ENCODE measurements at regions not wholly inside any gene's neighbourhood (a gene's known extent, or its start where the extent isn't known, plus 50 kb on each side); places are given as distances from the start of the nearest gene placed in this dataset.

DNA sequence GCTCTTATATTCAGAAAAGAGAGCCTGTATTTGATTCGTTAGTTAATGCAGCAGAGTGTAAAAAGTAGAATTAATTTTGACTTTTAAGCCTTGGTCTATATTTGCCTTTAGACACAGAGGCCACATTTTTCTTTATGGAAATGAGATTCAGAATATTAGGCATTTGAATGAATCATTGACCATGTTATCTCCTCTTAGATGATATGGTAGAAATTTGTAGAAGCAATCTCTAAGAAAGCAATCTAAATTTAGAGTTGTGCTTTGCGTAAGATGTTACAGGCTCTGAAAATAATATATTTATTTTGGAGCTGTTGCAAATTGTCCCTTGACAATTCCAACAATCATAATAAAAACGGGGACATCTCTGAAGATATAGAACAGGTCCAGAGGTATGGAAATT, 68.3 kb upstream of the ST6GAL2 start:
- no peak overlapping the region for H3K4me2 ChIP-seq (ENCODE audit: low read length)
- TF ChIP-seq RAD21 (conservative IDR thresholded peaks at IDR 0.05) = no peak
- no peak for TF ChIP-seq TAF1 (IDR thresholded peaks at IDR 0.05; ENCODE audit: low read depth)
- TF ChIP-seq, protein P1, sequence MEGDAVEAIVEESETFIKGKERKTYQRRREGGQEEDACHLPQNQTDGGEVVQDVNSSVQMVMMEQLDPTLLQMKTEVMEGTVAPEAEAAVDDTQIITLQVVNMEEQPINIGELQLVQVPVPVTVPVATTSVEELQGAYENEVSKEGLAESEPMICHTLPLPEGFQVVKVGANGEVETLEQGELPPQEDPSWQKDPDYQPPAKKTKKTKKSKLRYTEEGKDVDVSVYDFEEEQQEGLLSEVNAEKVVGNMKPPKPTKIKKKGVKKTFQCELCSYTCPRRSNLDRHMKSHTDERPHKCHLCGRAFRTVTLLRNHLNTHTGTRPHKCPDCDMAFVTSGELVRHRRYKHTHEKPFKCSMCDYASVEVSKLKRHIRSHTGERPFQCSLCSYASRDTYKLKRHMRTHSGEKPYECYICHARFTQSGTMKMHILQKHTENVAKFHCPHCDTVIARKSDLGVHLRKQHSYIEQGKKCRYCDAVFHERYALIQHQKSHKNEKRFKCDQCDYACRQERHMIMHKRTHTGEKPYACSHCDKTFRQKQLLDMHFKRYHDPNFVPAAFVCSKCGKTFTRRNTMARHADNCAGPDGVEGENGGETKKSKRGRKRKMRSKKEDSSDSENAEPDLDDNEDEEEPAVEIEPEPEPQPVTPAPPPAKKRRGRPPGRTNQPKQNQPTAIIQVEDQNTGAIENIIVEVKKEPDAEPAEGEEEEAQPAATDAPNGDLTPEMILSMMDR (IDR thresholded peaks at IDR 0.05; ENCODE audit: poor library complexity, severe bottlenecking) = no peak
- no peak for TF ChIP-seq EP300 (conservative IDR thresholded peaks at IDR 0.05; ENCODE audit: poor library complexity, severe bottlenecking)
- TF ChIP-seq MXI1 (conservative IDR thresholded peaks at IDR 0.05; ENCODE audit: poor library complexity, severe bottlenecking) = no peak
- no peak for TF ChIP-seq POLR2AphosphoS5 (IDR thresholded peaks at IDR 0.05)
- no peak for TF ChIP-seq SMC3 (conservative IDR thresholded peaks at IDR 0.05; ENCODE audit: poor library complexity)
- TF ChIP-seq EZH2 (IDR thresholded peaks at IDR 0.05; ENCODE audit: borderline replicate concordance, insufficient read depth, low read length, poor library complexity, severe bottlenecking) = no peak
- H3K27me3 ChIP-seq (ENCODE audit: insufficient read depth, low read depth, low read length) = no peaks in the 10 kb centered on the region
- H4K20me1 ChIP-seq (ENCODE audit: insufficient read depth) = no peaks in the 10 kb centered on the region
- no peak overlapping the region for H2AFZ ChIP-seq (ENCODE audit: low read depth, low read length)
- peaks cover 6% of the 10 kb centered on the region for H3F3A ChIP-seq (ENCODE audit: insufficient read depth, low read length, poor library complexity, severe bottlenecking)
- H3K4me3 ChIP-seq (ENCODE audit: low read length) = no peak overlapping the region
- H3K9ac ChIP-seq (ENCODE audit: low read length) = no peak overlapping the region
- H3K9me2 ChIP-seq (ENCODE audit: insufficient read depth, low read length) = no peaks in the 10 kb centered on the region
- no peaks in the 10 kb centered on the region for H3K79me2 ChIP-seq (replicated peaks; ENCODE audit: insufficient read depth, low read length)
- H3K9me3 ChIP-seq (ENCODE audit: low read length) = no peaks in the 10 kb centered on the region
- no peak overlapping the region for H3K27ac ChIP-seq (ENCODE audit: low read length)
- H3K36me3 ChIP-seq (ENCODE audit: insufficient read depth, low read length) = no peaks in the 10 kb centered on the region

DNA sequence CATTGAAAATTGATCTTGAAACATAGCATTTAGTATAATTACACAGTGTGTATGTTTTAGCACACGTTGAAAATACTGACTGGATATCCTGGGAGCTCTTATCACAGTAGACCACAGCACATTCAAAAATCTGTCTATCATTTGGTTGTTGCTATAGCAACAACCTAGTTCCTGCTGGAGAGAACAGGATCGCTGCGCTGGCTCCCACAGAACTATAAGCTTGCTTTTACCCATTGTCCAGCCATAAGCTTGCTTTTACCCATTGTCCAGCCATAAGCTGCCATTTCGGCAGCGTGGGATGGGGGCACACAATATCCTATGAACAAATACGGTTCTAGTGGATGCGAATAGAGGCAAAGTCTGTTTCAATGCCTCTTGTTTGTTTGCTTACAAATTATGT, 70.4 kb upstream of the ST6GAL2 start:
- peak overlapping the region; percentile 12 for H3K4me3 ChIP-seq (ENCODE audit: low read length)
- no peaks in the 10 kb centered on the region for H4K20me1 ChIP-seq (ENCODE audit: insufficient read depth)
- H3K36me3 ChIP-seq (ENCODE audit: insufficient read depth, low read length) = no peaks in the 10 kb centered on the region
- peak overlapping the region; percentile 14 for H3K4me2 ChIP-seq (ENCODE audit: low read length)
- TF ChIP-seq, protein P1 (IDR thresholded peaks at IDR 0.05; ENCODE audit: poor library complexity, severe bottlenecking) = no peak
- no peak for TF ChIP-seq RAD21 (conservative IDR thresholded peaks at IDR 0.05)
- no peak for TF ChIP-seq TAF1 (IDR thresholded peaks at IDR 0.05; ENCODE audit: low read depth)
- TF ChIP-seq, protein P2, sequence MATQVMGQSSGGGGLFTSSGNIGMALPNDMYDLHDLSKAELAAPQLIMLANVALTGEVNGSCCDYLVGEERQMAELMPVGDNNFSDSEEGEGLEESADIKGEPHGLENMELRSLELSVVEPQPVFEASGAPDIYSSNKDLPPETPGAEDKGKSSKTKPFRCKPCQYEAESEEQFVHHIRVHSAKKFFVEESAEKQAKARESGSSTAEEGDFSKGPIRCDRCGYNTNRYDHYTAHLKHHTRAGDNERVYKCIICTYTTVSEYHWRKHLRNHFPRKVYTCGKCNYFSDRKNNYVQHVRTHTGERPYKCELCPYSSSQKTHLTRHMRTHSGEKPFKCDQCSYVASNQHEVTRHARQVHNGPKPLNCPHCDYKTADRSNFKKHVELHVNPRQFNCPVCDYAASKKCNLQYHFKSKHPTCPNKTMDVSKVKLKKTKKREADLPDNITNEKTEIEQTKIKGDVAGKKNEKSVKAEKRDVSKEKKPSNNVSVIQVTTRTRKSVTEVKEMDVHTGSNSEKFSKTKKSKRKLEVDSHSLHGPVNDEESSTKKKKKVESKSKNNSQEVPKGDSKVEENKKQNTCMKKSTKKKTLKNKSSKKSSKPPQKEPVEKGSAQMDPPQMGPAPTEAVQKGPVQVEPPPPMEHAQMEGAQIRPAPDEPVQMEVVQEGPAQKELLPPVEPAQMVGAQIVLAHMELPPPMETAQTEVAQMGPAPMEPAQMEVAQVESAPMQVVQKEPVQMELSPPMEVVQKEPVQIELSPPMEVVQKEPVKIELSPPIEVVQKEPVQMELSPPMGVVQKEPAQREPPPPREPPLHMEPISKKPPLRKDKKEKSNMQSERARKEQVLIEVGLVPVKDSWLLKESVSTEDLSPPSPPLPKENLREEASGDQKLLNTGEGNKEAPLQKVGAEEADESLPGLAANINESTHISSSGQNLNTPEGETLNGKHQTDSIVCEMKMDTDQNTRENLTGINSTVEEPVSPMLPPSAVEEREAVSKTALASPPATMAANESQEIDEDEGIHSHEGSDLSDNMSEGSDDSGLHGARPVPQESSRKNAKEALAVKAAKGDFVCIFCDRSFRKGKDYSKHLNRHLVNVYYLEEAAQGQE (IDR thresholded peaks at IDR 0.05; ENCODE audit: borderline replicate concordance) = peak; percentile 34
- TF ChIP-seq EZH2 (IDR thresholded peaks at IDR 0.05; ENCODE audit: borderline replicate concordance, insufficient read depth, low read length, poor library complexity, severe bottlenecking) = no peak
- TF ChIP-seq SMC3 (conservative IDR thresholded peaks at IDR 0.05; ENCODE audit: poor library complexity) = no peak
- peak; percentile 70 for TF ChIP-seq EP300 (conservative IDR thresholded peaks at IDR 0.05; ENCODE audit: poor library complexity, severe bottlenecking)
- peak; percentile 47 for TF ChIP-seq POLR2AphosphoS5 (IDR thresholded peaks at IDR 0.05)
- no peak for TF ChIP-seq MXI1 (conservative IDR thresholded peaks at IDR 0.05; ENCODE audit: poor library complexity, severe bottlenecking)
- no peaks in the 10 kb centered on the region for H3K27me3 ChIP-seq (ENCODE audit: insufficient read depth, low read depth, low read length)
- peaks cover 6% of the 10 kb centered on the region for H3F3A ChIP-seq (ENCODE audit: insufficient read depth, low read length, poor library complexity, severe bottlenecking)
- no peaks in the 10 kb centered on the region for H3K79me2 ChIP-seq (replicated peaks; ENCODE audit: insufficient read depth, low read length)
- peak overlapping the region; percentile 62 for H3K9ac ChIP-seq (ENCODE audit: low read length)
- no peaks in the 10 kb centered on the region for H3K9me2 ChIP-seq (ENCODE audit: insufficient read depth, low read length)
- H2AFZ ChIP-seq (ENCODE audit: low read depth, low read length) = peak overlapping the region; percentile 41
- H3K27ac ChIP-seq (ENCODE audit: low read length) = peak overlapping the region; percentile 95
- H3K9me3 ChIP-seq (ENCODE audit: low read length) = no peaks in the 10 kb centered on the region
